OCI-LY7 (cell line): ENCODE measurements at regions not wholly inside any gene's neighbourhood (a gene's known extent, or its start where the extent isn't known, plus 50 kb on each side); places are given as distances from the start of the nearest gene placed in this dataset.

Source experiments
- CTCF ChIP-seq: fragments of 200-600 bp; sonication (generic); conservative IDR thresholded peaks from 2 replicates; pipeline ENCODE4 v1.5.1; 2014; ENCODE audit warnings: mild to moderate bottlenecking, antibody characterized with exemption, low read length, moderate library complexity, mixed read lengths
- EZH2phosphoT487 ChIP-seq: fragments of 200-600 bp; sonication (generic); IDR thresholded peaks from 2 replicates; pipeline ENCODE4 v1.6.1; 2018; ENCODE audit warnings: low read depth, borderline replicate concordance, mild to moderate bottlenecking, mixed run types, antibody characterized with exemption, low read length, moderate library complexity, mixed read lengths

- TF ChIP-seq CTCF (no peak), EZH2phosphoT487 (no peak)
These were observed 911.4 kb downstream of the EPHA3 start for GRCh38 chr3:90018779-90019178.
